Thyroid gland (tissue), 4 donors: ENCODE measurements at regions not wholly inside any gene's neighbourhood (a gene's known extent, or its start where the extent isn't known, plus 50 kb on each side); places are given as distances from the start of the nearest gene placed in this dataset.

Experiments used
- DNase-seq, 2 donors: peaks; one replicate each; pipeline ENCODE4 v3.0.0-alpha.2; 2019
- H3K27ac ChIP-seq, 3 donors: fragments of 200-600 bp; sonication (generic); 1 replicate in 2 of 3; 2 replicates in 1 of 3; pipeline ENCODE4 v1.5.1; 2016 to 2019; ENCODE audit warnings: mild to moderate bottlenecking in 1 of 3, moderate library complexity in 1 of 3
- H3K27me3 ChIP-seq: fragments of 200-600 bp; sonication (generic); one replicate; pipeline ENCODE4 v1.5.1; 2019
- H3K36me3 ChIP-seq, 2 donors: fragments of 200-600 bp; sonication (generic); one replicate each; pipeline ENCODE4 v1.5.1; 2016 to 2019
- H3K4me1 ChIP-seq, 2 donors: fragments of 200-600 bp; sonication (generic); one replicate each; pipeline ENCODE4 v1.5.1; 2017 to 2019
- H3K4me3 ChIP-seq, 3 donors: fragments of 200-600 bp; sonication (generic); replicated peaks in 1 of 3; 1 replicate in 2 of 3; 2 replicates in 1 of 3; pipeline ENCODE4 v1.5.1; 2016; ENCODE audit warnings: mild to moderate bottlenecking in 1 of 3
- H3K9me3 ChIP-seq: fragments of 200-600 bp; sonication (generic); one replicate; pipeline ENCODE4 v1.5.1; 2017
- POLR2A ChIP-seq, 2 donors: fragments of 450-650 bp; IDR thresholded peaks; one replicate each; pipeline ENCODE4 v1.6.1; 2017; ENCODE audit warnings: antibody characterized with exemption in 2 of 2, mild to moderate bottlenecking in 2 of 2, moderate library complexity in 1 of 2
- WGBS, 2 donors: methylation state at CpG; one replicate each; pipeline ENCODE4 v1.1.5; 2017; 5-methylcytosine and 5-hydroxymethylcytosine counted together
- intact Hi-C: fragments of 100-400 bp; cut with DNase I; formaldehyde crosslinking; loops from one replicate; pipeline ENCODE4 v1.15.1; 2023
- TF ChIP-seq, protein P1 (sequence below), 6 experiments: fragments of 200-600 bp in 3 of 6; fragments of 450-650 bp in 3 of 6; sonication (generic) in 3 of 6; IDR thresholded peaks; one replicate each; pipeline ENCODE4 v1.5.1; 2016 to 2019; ENCODE audit warnings: antibody characterized with exemption in 6 of 6, mild to moderate bottlenecking in 2 of 6, inconsistent platforms in 1 of 6, moderate library complexity in 1 of 6

DNA sequence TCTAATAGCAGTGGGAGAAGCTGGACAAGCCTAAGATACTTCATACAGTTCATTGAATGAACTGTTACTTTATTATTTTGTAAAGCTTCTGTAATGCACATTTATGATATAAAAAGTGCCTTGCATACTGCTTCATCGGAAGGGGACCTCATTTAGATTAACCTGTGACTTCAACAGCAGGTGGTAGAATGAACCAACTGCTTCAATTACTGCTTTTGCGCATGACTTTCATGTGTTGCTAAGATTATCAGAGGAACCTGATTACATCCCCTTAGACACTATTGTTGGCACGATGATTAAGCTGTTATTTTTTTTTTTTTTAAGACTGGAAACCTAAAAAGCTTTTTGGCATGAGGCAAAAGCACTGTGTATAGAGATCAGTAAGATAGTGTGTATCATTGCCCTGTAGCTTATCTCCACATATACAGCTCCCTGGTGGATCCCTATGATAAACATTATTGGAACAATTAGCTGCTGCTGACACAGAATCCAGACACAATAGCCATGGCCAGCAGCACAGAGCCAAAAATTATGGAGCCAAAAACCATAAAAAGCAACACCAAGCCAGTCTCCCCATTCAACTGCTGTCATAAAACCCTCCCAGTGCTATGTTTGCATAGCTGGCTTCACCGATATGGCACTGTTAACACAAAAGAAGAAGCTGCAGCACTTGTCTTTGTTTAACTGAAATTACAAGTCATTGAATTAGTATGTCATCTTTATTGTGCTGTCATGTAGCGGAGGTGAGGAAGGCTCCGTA is 731.6 kb upstream of the MMS22L start:
- WGBS, 2 donors, result 66 to 73% methylated on average over 6 of the region's 6 CpGs
- TF ChIP-seq POLR2A (IDR thresholded peaks at IDR 0.05), result no peak
- TF ChIP-seq, protein P1, sequence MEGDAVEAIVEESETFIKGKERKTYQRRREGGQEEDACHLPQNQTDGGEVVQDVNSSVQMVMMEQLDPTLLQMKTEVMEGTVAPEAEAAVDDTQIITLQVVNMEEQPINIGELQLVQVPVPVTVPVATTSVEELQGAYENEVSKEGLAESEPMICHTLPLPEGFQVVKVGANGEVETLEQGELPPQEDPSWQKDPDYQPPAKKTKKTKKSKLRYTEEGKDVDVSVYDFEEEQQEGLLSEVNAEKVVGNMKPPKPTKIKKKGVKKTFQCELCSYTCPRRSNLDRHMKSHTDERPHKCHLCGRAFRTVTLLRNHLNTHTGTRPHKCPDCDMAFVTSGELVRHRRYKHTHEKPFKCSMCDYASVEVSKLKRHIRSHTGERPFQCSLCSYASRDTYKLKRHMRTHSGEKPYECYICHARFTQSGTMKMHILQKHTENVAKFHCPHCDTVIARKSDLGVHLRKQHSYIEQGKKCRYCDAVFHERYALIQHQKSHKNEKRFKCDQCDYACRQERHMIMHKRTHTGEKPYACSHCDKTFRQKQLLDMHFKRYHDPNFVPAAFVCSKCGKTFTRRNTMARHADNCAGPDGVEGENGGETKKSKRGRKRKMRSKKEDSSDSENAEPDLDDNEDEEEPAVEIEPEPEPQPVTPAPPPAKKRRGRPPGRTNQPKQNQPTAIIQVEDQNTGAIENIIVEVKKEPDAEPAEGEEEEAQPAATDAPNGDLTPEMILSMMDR (IDR thresholded peaks at IDR 0.05), result no peak
- intact Hi-C loops, result no loop called here
- no peak for DNase-seq
- H3K27ac ChIP-seq, result no peak overlapping the region
- no peak overlapping the region for H3K4me3 ChIP-seq
- H3K27me3 ChIP-seq, result no peaks in the 10 kb centered on the region
- H3K36me3 ChIP-seq, result no peaks in the 10 kb centered on the region
- no peaks in the 10 kb centered on the region for H3K9me3 ChIP-seq
- H3K4me1 ChIP-seq, result no peaks in the 10 kb centered on the region

DNA sequence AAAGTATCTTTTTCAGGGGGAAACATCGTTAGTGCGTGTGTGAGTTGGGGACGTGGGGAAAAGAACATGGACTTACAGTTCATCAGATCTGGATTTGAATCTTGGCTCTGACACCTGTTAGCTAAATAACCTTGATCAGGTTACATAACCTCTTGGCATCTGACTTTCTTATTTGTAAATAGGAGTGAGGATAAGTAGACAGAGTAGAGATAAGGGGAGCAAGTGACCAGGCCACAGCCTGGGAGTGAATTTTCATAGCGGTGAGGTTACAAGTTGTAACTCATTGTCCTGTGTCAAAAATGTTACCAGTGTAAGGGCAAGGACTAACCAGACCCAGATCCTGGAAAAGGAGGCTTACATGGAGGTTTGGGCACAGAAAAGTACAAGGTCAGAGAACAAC is 733.5 kb upstream of the MMS22L start:
- H3K27me3 ChIP-seq, result no peaks in the 10 kb centered on the region
- no peaks in the 10 kb centered on the region for H3K36me3 ChIP-seq
- H3K27ac ChIP-seq, result no peak overlapping the region
- DNase-seq, result no peak
- intact Hi-C loops, result no loop called here
- WGBS, 2 donors, result 92 to 94% methylated on average over 4 of the region's 4 CpGs
- TF ChIP-seq, protein P1 (IDR thresholded peaks at IDR 0.05), result no peak
- TF ChIP-seq POLR2A (IDR thresholded peaks at IDR 0.05), result no peak
- H3K9me3 ChIP-seq, result no peaks in the 10 kb centered on the region
- H3K4me1 ChIP-seq, result no peaks in the 10 kb centered on the region
- H3K4me3 ChIP-seq, result no peak overlapping the region

DNA sequence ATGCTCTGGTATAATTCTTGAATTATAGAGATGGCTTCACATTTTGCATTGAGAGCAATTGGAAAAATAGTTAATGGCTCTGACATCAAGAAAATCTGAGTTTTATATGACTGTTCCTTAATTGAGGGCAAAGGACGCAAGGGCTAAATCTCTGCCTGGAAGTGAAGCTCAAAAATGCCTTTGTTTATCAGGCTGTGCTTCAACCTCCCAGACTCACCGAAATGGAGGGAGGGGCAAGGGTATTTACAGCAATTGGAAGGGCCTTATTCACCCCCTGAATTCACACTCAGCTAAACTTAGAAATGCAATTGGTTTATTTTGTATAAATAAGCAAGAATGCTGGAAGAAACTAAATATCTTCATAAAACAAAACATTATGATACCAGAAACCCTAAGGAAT is 737.2 kb upstream of the MMS22L start:
- 61 to 67% methylated on average over 2 of the region's 2 CpGs for WGBS, 2 donors
- no peak overlapping the region for H3K4me3 ChIP-seq
- H3K4me1 ChIP-seq, result no peaks in the 10 kb centered on the region
- no peaks in the 10 kb centered on the region for H3K27me3 ChIP-seq
- intact Hi-C loops, result no loop called here
- H3K27ac ChIP-seq, result no peak overlapping the region
- no peaks in the 10 kb centered on the region for H3K9me3 ChIP-seq
- no peak for DNase-seq
- TF ChIP-seq, protein P1 (IDR thresholded peaks at IDR 0.05), result no peak
- TF ChIP-seq POLR2A (IDR thresholded peaks at IDR 0.05), result no peak
- H3K36me3 ChIP-seq, result no peaks in the 10 kb centered on the region

DNA sequence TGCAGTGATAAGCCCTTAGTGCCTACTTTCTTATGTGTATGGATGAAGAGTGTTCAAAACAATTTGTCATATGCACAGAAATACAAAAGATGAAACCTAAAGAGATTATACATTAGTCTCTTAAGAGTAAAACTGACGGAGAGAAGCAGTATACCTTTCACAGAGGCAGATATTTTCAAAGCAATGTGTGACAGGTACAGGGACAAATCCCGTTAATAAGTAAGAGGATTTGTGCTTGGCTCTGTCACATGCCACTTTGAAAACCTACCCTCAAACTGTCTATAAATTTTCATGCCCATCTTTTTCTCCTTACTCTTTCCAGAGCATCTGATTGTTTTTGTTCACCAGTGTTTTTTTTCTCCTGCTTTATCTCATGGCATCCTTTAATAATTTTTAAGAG is 741.3 kb upstream of the MMS22L start:
- 78 to 80% methylated on average over 2 of the region's 2 CpGs for WGBS, 2 donors
- no peak for DNase-seq

DNA sequence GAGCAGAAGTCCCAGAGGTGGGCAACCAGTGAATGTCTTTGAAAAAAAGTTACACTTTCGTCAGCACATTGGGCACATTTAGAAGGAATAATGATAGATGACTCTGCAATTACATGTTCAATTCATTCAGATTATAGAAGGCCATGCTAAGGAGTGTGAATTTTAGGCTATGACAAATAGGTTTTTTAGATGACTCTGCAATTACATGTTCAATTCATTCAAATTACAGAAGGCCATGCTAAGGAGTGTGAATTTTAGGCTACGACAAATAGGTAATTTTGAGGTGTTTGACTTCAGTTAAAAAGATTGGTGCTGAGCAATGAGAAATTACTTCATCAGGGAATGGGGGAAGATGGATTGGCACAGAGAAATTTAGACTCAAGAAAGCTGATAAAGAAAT is 744.9 kb upstream of the MMS22L start:
- Histone ChIP-seq H3K27ac (no peak overlapping the region), H3K4me1 (no peaks in the 10 kb centered on the region), H3K36me3 (no peaks in the 10 kb centered on the region), H3K9me3 (no peaks in the 10 kb centered on the region), H3K27me3 (no peaks in the 10 kb centered on the region), H3K4me3 (no peak overlapping the region)
- intact Hi-C loops, result no loop called here
- DNase-seq, result no peak
- 88 to 90% methylated on average over 2 of the region's 2 CpGs for WGBS, 2 donors
- TF ChIP-seq POLR2A (IDR thresholded peaks at IDR 0.05), result no peak
- TF ChIP-seq, protein P1 (IDR thresholded peaks at IDR 0.05), result no peak

More for the DNA sequence above, 741.3 kb upstream of the MMS22L start:
- no peaks in the 10 kb centered on the region for H3K4me1 ChIP-seq
- no peak overlapping the region for H3K27ac ChIP-seq
- no peaks in the 10 kb centered on the region for H3K27me3 ChIP-seq
- no peak overlapping the region for H3K4me3 ChIP-seq
- no peaks in the 10 kb centered on the region for H3K9me3 ChIP-seq
- no peak for TF ChIP-seq POLR2A (IDR thresholded peaks at IDR 0.05)
- TF ChIP-seq, protein P1 (IDR thresholded peaks at IDR 0.05), result no peak
- H3K36me3 ChIP-seq, result no peaks in the 10 kb centered on the region
- intact Hi-C loops, result no loop called here
